Muscle layer of colon (tissue), 2 donors: ENCODE measurements at regions not wholly inside any gene's neighbourhood (a gene's known extent, or its start where the extent isn't known, plus 50 kb on each side); places are given as distances from the start of the nearest gene placed in this dataset.

ENCODE experiments used
- H3K27ac ChIP-seq: one replicate; pipeline ENCODE4 v1.7.0; 2013; ENCODE audit warnings: low read depth, mild to moderate bottlenecking, low read length, moderate library complexity
- H3K27me3 ChIP-seq, 2 donors: one replicate each; pipeline ENCODE4 v1.7.0; 2013; ENCODE audit warnings: low read length in 2 of 2, mild to moderate bottlenecking in 2 of 2; ENCODE audit not compliant: insufficient read depth in 2 of 2, control insufficient read depth in 1 of 2
- H3K36me3 ChIP-seq: one replicate; pipeline ENCODE4 v1.7.0; 2013; ENCODE audit warnings: mild to moderate bottlenecking, low read length; ENCODE audit not compliant: insufficient read depth
- H3K4me1 ChIP-seq: one replicate; pipeline ENCODE4 v1.7.0; 2013; ENCODE audit warnings: mild to moderate bottlenecking, low read length; ENCODE audit not compliant: insufficient read depth
- H3K4me3 ChIP-seq, 2 donors: one replicate each; pipeline ENCODE4 v1.7.0; 2013; ENCODE audit warnings: low read length in 2 of 2, low read depth in 1 of 2, mild to moderate bottlenecking in 1 of 2, moderate library complexity in 1 of 2
- H3K9ac ChIP-seq: one replicate; pipeline ENCODE4 v1.7.0; 2013; ENCODE audit warnings: low read length
- H3K9me3 ChIP-seq: one replicate; pipeline ENCODE4 v1.7.0; 2013; ENCODE audit warnings: mild to moderate bottlenecking, low read length
- donor health status: abdominal sarcoma.
- donor health status: Adenocarcinoma of cecum.

DNA sequence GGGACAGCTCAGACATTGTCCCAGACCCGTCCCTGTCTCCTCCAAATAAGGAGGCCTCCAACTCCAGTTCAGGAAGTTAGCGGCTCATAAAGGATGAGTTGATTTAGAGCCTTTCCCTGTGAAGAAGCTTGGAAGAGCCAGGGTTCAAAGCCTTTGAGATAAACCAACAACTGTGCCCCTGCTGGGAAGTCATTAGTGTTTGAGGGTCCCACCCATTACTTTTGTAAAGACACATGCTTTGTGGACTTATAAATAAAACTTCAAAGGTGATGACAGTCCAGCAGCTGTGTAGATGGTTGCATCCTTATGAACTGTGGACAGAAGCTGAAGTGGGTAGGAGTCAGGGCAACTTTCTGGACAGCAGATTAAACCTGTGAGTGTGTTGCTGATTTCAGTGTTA lies 86.0 kb upstream of the PGRMC2 start:
- H3K9me3 ChIP-seq = no peaks in the 10 kb centered on the region
- peaks cover 8% of the 10 kb centered on the region for H3K4me1 ChIP-seq
- H3K27me3 ChIP-seq = no peaks in the 10 kb centered on the region
- H3K9ac ChIP-seq = no peak overlapping the region
- H3K4me3 ChIP-seq = no peak overlapping the region
- H3K27ac ChIP-seq = no peak overlapping the region
- H3K36me3 ChIP-seq = no peaks in the 10 kb centered on the region

DNA sequence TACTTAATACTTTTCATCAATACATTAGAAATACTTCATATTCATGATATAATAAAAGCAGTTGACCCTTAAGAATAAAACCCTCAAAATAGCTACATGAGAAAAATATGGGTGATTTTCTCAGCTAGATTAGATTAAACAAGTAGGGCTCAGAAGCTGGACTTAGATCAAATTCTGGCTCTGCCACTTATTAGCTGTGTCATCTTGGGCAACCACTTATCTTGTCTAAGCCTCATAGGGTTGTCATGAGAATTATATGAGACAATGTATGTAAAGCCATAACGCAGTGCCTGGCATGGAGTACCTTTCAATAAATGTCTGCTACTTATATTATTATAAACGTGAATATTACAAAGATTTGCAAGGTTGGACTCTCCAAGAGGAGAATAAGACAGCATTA lies 84.3 kb upstream of the PGRMC2 start:
- Histone ChIP-seq H3K27ac (no peak overlapping the region), H3K9ac (no peak overlapping the region), H3K9me3 (no peaks in the 10 kb centered on the region), H3K4me3 (no peak overlapping the region), H3K27me3 (no peaks in the 10 kb centered on the region), H3K4me1 (peaks cover 8% of the 10 kb centered on the region), H3K36me3 (no peaks in the 10 kb centered on the region)

DNA sequence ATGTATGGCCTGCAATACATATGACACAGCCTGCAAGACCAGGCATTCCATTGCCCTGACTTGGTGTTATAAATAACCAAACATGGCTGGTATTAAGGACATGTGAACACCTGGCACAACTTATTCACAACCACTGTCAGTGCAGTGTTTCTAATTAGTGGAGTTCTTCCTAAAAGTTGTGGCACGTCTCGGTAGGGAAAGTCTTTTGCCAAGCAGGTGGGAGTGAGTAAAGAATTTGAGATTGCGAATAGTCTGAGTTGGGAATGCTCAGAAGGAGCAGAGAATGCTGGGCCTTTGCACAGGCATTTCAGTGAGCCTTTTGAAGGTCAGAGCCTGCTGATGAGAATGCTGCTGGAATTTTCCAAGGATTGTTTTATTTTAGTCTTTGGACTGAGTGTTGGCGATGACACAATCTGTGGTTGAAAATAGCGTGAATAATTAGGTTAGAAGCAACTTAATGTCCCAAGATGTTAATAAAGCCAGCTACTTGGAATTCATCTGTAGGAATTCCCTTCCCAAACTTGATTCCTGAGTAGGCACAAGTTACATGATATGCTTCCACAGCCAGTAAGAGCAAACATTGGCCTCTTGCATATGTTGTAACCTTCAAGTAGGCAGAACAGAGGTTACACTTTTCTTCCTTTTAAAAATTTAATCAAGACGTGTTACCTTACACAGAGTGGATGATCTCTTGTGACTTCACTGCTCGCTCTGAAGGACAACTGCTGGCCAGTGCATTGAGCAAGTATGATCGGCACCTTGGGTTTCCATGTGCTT lies 83.6 kb upstream of the PGRMC2 start:
- peaks cover 8% of the 10 kb centered on the region for H3K4me1 ChIP-seq
- no peaks in the 10 kb centered on the region for H3K9me3 ChIP-seq
- no peak overlapping the region for H3K9ac ChIP-seq
- no peaks in the 10 kb centered on the region for H3K27me3 ChIP-seq
- H3K36me3 ChIP-seq = no peaks in the 10 kb centered on the region
- no peak overlapping the region for H3K4me3 ChIP-seq
- H3K27ac ChIP-seq = no peak overlapping the region

DNA sequence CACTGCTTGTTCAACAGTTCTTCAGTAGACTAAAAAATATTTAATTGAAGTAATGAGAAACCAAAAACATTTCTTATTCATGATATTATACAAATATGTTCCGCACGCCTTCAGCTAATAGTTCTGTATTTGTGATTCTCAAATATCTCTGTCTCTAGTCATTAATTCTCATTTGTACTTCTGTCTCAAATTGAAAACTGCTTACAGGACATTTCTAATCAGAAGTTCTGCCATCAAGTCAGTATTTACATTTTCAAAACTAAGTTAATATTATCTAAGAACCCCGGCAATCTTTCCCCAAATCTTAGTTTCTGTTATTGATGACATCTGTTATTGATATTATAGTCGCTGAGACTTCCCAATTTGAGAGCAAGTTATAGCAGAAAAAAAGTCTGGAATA lies 78.6 kb upstream of the PGRMC2 start:
- no peak overlapping the region for H3K9ac ChIP-seq
- H3K4me3 ChIP-seq = no peak overlapping the region
- no peaks in the 10 kb centered on the region for H3K27me3 ChIP-seq
- no peaks in the 10 kb centered on the region for H3K36me3 ChIP-seq
- peaks cover 6% of the 10 kb centered on the region for H3K4me1 ChIP-seq
- no peaks in the 10 kb centered on the region for H3K9me3 ChIP-seq
- no peak overlapping the region for H3K27ac ChIP-seq

DNA sequence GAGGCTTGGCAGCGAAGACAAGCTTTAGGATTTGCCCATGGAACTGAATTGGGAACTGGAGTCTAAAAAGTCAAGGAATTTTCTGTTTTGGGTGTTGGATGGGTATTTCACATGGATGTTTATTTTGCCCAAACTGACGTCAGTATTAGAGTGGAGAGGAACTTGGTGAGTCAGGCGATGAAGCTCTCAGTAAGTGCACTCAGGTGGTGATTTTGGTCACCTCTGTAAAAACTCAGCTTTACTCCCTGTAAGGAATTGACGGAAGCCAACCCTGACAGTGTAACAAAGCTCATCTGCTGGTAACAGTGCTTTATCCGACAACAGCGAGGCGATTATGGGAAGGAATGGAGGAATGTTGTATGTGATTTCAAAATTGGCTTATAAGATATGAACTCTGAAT lies 77.0 kb upstream of the PGRMC2 start:
- Histone ChIP-seq H3K4me3 (no peak overlapping the region), H3K9ac (no peak overlapping the region), H3K9me3 (no peaks in the 10 kb centered on the region), H3K27me3 (no peaks in the 10 kb centered on the region), H3K27ac (no peak overlapping the region), H3K36me3 (no peaks in the 10 kb centered on the region), H3K4me1 (no peaks in the 10 kb centered on the region)

DNA sequence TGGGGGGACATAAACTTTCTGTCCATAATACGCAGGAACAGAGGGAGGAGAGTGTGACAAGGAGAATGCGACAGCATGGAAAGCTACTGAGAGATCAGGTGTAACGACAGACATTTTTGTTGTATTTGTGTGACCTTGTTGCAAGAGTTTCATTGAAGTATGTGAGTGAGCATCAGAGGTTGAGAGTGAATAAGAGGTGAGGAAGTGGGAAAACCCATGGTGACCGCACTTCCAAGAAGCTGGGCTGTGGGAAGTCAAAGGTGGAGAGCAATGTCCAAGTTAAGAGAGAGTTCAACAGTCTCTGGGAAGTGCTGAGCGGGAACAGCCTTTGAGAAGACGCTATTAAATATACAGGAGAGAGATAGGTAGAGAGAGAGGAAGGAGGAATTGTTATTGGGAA lies 76.4 kb upstream of the PGRMC2 start:
- no peak overlapping the region for H3K9ac ChIP-seq
- no peaks in the 10 kb centered on the region for H3K27me3 ChIP-seq
- no peak overlapping the region for H3K4me3 ChIP-seq
- H3K4me1 ChIP-seq = no peaks in the 10 kb centered on the region
- no peaks in the 10 kb centered on the region for H3K36me3 ChIP-seq
- no peak overlapping the region for H3K27ac ChIP-seq
- H3K9me3 ChIP-seq = no peaks in the 10 kb centered on the region

- Histone ChIP-seq H3K27ac (no peak overlapping the region), H3K9me3 (no peaks in the 10 kb centered on the region), H3K9ac (no peak overlapping the region), H3K36me3 (no peaks in the 10 kb centered on the region), H3K4me1 (no peaks in the 10 kb centered on the region), H3K4me3 (no peak overlapping the region), H3K27me3 (no peaks in the 10 kb centered on the region)
These were observed 75.1 kb upstream of the PGRMC2 start for GRCh38 chr4:128362760-128363159.

GRCh38 chr4:128359422-128359821 lies 71.8 kb upstream of the PGRMC2 start:
- Histone ChIP-seq H3K9me3 (no peaks in the 10 kb centered on the region), H3K27me3 (no peaks in the 10 kb centered on the region), H3K36me3 (no peaks in the 10 kb centered on the region), H3K4me3 (no peak overlapping the region), H3K27ac (no peak overlapping the region), H3K9ac (no peak overlapping the region), H3K4me1 (no peaks in the 10 kb centered on the region)

GRCh38 chr4:128358913-128359279 lies 71.3 kb upstream of the PGRMC2 start:
- Histone ChIP-seq H3K9me3 (no peaks in the 10 kb centered on the region), H3K27ac (no peak overlapping the region), H3K27me3 (no peaks in the 10 kb centered on the region), H3K36me3 (no peaks in the 10 kb centered on the region), H3K4me3 (no peak overlapping the region), H3K4me1 (no peaks in the 10 kb centered on the region), H3K9ac (no peak overlapping the region)

- H3K4me3 ChIP-seq = no peak overlapping the region
- H3K36me3 ChIP-seq = no peaks in the 10 kb centered on the region
- H3K4me1 ChIP-seq = no peaks in the 10 kb centered on the region
- no peak overlapping the region for H3K9ac ChIP-seq
- no peaks in the 10 kb centered on the region for H3K27me3 ChIP-seq
- no peaks in the 10 kb centered on the region for H3K9me3 ChIP-seq
- no peak overlapping the region for H3K27ac ChIP-seq
These were observed 70.8 kb upstream of the PGRMC2 start for GRCh38 chr4:128358231-128358912.

GRCh38 chr4:128357286-128357685 lies 69.7 kb upstream of the PGRMC2 start:
- H3K9me3 ChIP-seq = no peaks in the 10 kb centered on the region
- no peak overlapping the region for H3K27ac ChIP-seq
- H3K27me3 ChIP-seq = no peaks in the 10 kb centered on the region
- H3K9ac ChIP-seq = no peak overlapping the region
- no peaks in the 10 kb centered on the region for H3K4me1 ChIP-seq
- H3K4me3 ChIP-seq = no peak overlapping the region
- H3K36me3 ChIP-seq = no peaks in the 10 kb centered on the region

GRCh38 chr4:128355305-128355704 lies 67.7 kb upstream of the PGRMC2 start:
- Histone ChIP-seq H3K4me3 (no peak overlapping the region), H3K27me3 (no peaks in the 10 kb centered on the region), H3K9ac (no peak overlapping the region), H3K27ac (no peak overlapping the region), H3K36me3 (no peaks in the 10 kb centered on the region), H3K4me1 (no peaks in the 10 kb centered on the region), H3K9me3 (no peaks in the 10 kb centered on the region)
